Vagina (tissue), 2 donors: ENCODE measurements at regions not wholly inside any gene's neighbourhood (a gene's known extent, or its start where the extent isn't known, plus 50 kb on each side); places are given as distances from the start of the nearest gene placed in this dataset.

ENCODE experiments used
- DNase-seq, 2 donors: peaks; one replicate each; pipeline ENCODE4 v3.0.0-alpha.2; 2017; ENCODE audit errors: extremely low spot score in 2 of 2
- H3K27ac ChIP-seq: fragments of 200-600 bp; sonication (generic); one replicate; pipeline ENCODE4 v1.5.1; 2019
- H3K27me3 ChIP-seq: fragments of 200-600 bp; sonication (generic); one replicate; pipeline ENCODE4 v1.5.1; 2019
- H3K36me3 ChIP-seq, 2 donors: fragments of 200-600 bp; sonication (generic); one replicate each; pipeline ENCODE4 v1.5.1; 2017 to 2019
- H3K4me1 ChIP-seq: fragments of 200-600 bp; sonication (generic); one replicate; pipeline ENCODE4 v1.5.1; 2019
- H3K4me3 ChIP-seq, 2 donors: fragments of 200-600 bp; sonication (generic); 1 replicate in 1 of 2; 2 replicates in 1 of 2; pipeline ENCODE4 v1.5.1; 2016 to 2019
- H3K9me3 ChIP-seq: fragments of 200-600 bp; sonication (generic); one replicate; pipeline ENCODE4 v1.5.1; 2019
- POLR2A ChIP-seq, 2 donors: fragments of 450-650 bp; IDR thresholded peaks; one replicate each; pipeline ENCODE4 v1.6.1; 2017; ENCODE audit warnings: antibody characterized with exemption in 2 of 2, mild to moderate bottlenecking in 2 of 2, moderate library complexity in 2 of 2
- POLR2AphosphoS5 ChIP-seq, 2 donors: sonication (generic); formaldehyde crosslinking; IDR thresholded peaks; one replicate each; pipeline ENCODE4 v1.9.0; 2017; ENCODE audit warnings: antibody characterized with exemption in 2 of 2, mild to moderate bottlenecking in 2 of 2, low read depth in 1 of 2; ENCODE audit not compliant: insufficient read depth in 1 of 2
- intact Hi-C: fragments of 100-400 bp; cut with DNase I; formaldehyde crosslinking; loops from one replicate; pipeline ENCODE4 v1.15.1; 2023
- TF ChIP-seq, protein P1 (sequence below), 3 experiments: fragments of 450-650 bp in 2 of 3; fragments of 200-600 bp in 1 of 3; sonication (generic) in 1 of 3; IDR thresholded peaks; one replicate each; pipeline ENCODE4 v1.5.1; 2017 to 2019; ENCODE audit warnings: antibody characterized with exemption in 3 of 3, mild to moderate bottlenecking in 2 of 3, moderate library complexity in 2 of 3

DNA sequence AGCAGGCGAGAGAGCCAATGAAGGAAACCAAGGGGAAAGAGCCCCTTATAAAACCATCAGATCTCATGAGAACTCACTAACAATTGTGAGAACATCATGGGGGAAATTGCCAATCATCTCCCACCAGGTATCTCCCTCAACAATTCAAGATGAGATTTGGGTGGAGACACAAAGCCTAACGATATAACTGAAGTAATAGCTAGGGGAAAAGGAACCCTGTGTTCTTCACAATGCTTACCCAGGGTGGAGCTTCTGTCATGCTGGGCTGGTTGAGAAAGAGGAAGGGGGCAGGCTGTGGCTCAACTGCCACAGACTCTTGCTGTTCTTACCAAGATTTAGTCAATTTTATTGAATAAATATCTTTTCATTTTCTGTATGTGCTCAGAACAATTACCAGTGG lies 392.1 kb upstream of the HS6ST1 start:
- H3K27ac ChIP-seq, result no peak overlapping the region
- H3K27me3 ChIP-seq, result no peaks in the 10 kb centered on the region
- DNase-seq, result no peak
- no peaks in the 10 kb centered on the region for H3K36me3 ChIP-seq
- no peaks in the 10 kb centered on the region for H3K4me1 ChIP-seq
- intact Hi-C loops, result no loop called here
- H3K4me3 ChIP-seq, result no peak overlapping the region
- TF ChIP-seq, protein P1, sequence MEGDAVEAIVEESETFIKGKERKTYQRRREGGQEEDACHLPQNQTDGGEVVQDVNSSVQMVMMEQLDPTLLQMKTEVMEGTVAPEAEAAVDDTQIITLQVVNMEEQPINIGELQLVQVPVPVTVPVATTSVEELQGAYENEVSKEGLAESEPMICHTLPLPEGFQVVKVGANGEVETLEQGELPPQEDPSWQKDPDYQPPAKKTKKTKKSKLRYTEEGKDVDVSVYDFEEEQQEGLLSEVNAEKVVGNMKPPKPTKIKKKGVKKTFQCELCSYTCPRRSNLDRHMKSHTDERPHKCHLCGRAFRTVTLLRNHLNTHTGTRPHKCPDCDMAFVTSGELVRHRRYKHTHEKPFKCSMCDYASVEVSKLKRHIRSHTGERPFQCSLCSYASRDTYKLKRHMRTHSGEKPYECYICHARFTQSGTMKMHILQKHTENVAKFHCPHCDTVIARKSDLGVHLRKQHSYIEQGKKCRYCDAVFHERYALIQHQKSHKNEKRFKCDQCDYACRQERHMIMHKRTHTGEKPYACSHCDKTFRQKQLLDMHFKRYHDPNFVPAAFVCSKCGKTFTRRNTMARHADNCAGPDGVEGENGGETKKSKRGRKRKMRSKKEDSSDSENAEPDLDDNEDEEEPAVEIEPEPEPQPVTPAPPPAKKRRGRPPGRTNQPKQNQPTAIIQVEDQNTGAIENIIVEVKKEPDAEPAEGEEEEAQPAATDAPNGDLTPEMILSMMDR (IDR thresholded peaks at IDR 0.05), result no peak
- TF ChIP-seq POLR2A (IDR thresholded peaks at IDR 0.05) (no peak), POLR2AphosphoS5 (IDR thresholded peaks at IDR 0.05; ENCODE audit: insufficient read depth in 1 of 2, low read depth in 1 of 2) (no peak)
- H3K9me3 ChIP-seq, result peaks cover 6% of the 10 kb centered on the region

DNA sequence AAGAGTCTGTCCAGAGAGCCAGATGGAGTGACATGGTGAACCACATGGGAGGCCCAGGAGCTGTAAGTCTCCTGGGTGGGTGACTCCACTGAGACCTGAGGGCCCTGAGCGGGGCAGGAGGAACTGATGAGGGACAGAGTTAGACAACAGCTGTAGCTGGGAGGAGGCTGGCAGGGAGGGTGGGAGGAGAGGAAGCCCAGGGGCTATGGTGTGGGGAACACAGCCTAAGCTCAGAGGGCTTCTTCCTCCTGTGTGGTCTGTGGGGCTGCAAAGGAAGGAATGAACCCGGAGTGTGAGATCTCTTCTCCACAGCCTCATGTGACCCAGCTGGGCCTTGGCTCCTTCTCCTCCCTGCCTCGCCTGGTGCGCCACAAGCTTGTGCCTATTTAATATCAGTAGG lies 395.6 kb upstream of the HS6ST1 start:
- H3K36me3 ChIP-seq, result no peaks in the 10 kb centered on the region
- intact Hi-C loops, result no loop called here
- TF ChIP-seq POLR2AphosphoS5 (IDR thresholded peaks at IDR 0.05; ENCODE audit: insufficient read depth in 1 of 2, low read depth in 1 of 2), result no peak
- TF ChIP-seq, protein P1 (IDR thresholded peaks at IDR 0.05), result no peak
- no peak for TF ChIP-seq POLR2A (IDR thresholded peaks at IDR 0.05)
- H3K9me3 ChIP-seq, result no peaks in the 10 kb centered on the region
- no peak overlapping the region for H3K4me3 ChIP-seq
- no peaks in the 10 kb centered on the region for H3K4me1 ChIP-seq
- no peaks in the 10 kb centered on the region for H3K27me3 ChIP-seq
- H3K27ac ChIP-seq, result no peak overlapping the region
- DNase-seq, result peak in 1 of 2 donors; percentile 79

DNA sequence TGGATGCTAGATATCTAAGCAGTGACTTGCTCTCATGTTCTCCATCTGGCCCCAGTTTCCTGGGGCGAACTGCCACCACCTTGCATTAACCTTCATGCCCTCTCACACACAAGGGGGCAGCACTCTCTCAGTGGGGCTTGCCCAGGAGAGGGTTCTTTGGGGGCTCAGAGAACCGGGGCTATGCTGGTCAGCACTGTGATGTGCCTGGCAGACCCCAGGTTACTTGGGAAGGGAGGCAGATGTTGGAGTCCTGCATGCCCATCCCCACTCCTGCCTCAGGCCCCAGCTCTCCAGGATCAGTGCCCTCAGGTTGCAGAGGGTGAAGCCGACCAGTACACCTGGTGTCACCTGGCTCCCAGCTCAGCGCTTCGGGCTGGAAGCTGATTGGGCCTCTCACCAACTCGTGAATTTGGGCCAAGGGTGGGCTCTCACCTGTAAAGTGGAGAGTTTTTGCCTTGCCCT lies 396.2 kb upstream of the HS6ST1 start:
- H3K27me3 ChIP-seq, result no peaks in the 10 kb centered on the region
- no peaks in the 10 kb centered on the region for H3K4me1 ChIP-seq
- no peak overlapping the region for H3K4me3 ChIP-seq
- no peak for TF ChIP-seq POLR2A (IDR thresholded peaks at IDR 0.05)
- no peak for TF ChIP-seq POLR2AphosphoS5 (IDR thresholded peaks at IDR 0.05; ENCODE audit: insufficient read depth in 1 of 2, low read depth in 1 of 2)
- TF ChIP-seq, protein P1 (IDR thresholded peaks at IDR 0.05), result no peak
- DNase-seq, result peak in 1 of 2 donors; percentile 60
- H3K9me3 ChIP-seq, result no peaks in the 10 kb centered on the region
- intact Hi-C loops, result no loop called here
- no peaks in the 10 kb centered on the region for H3K36me3 ChIP-seq
- H3K27ac ChIP-seq, result no peak overlapping the region

DNA sequence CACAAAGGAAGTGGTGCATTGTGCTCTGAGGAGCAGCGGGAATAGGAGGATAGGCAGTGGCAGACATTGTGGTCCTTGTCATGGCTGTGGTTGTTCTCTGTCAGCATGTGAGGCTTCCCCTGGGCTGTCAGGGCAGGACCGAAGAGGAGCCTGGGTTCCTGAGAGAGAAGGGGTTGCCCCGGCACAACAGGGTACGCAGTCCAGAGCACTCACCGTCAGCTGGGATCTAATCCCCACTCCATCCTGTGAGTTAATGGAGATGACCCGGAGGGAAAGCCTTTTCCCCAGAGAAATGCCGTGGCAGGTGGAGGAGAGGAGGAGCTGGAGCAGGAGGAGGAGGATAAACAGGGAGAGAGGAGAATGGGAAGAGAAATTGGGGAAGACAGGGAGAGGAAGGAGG lies 396.7 kb upstream of the HS6ST1 start:
- Histone ChIP-seq H3K27ac (no peak overlapping the region), H3K4me1 (no peaks in the 10 kb centered on the region), H3K4me3 (no peak overlapping the region), H3K36me3 (no peaks in the 10 kb centered on the region), H3K27me3 (no peaks in the 10 kb centered on the region), H3K9me3 (no peaks in the 10 kb centered on the region)
- TF ChIP-seq POLR2A (IDR thresholded peaks at IDR 0.05) (no peak), POLR2AphosphoS5 (IDR thresholded peaks at IDR 0.05; ENCODE audit: insufficient read depth in 1 of 2, low read depth in 1 of 2) (no peak)
- TF ChIP-seq, protein P1 (IDR thresholded peaks at IDR 0.05), result no peak
- intact Hi-C loops, result no loop called here
- DNase-seq, result peak in 1 of 2 donors; percentile 42

DNA sequence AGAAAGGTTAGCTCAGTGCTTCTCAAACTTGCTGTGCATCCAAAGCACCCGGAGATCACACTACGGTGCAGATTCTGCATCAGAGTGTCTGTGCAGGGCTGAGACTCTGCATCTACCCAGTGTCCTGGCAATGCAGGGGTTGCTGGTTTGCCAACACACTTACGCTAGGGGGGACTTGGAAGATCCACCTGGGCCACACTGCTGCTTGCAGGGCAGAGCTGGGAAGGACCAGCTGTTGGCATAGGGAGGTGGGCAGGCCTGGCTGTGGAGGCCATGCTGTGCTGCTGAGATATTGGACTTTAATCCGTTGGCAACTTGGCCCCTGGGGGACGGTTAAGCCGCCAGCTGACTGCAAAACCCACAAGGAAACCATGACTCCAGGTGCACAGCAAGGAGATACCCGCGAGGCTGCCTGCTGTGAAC lies 397.6 kb upstream of the HS6ST1 start:
- TF ChIP-seq POLR2A (IDR thresholded peaks at IDR 0.05) (no peak), POLR2AphosphoS5 (IDR thresholded peaks at IDR 0.05; ENCODE audit: insufficient read depth in 1 of 2, low read depth in 1 of 2) (no peak)
- TF ChIP-seq, protein P1 (IDR thresholded peaks at IDR 0.05), result no peak
- no peaks in the 10 kb centered on the region for H3K9me3 ChIP-seq
- H3K36me3 ChIP-seq, result no peaks in the 10 kb centered on the region
- H3K27me3 ChIP-seq, result no peaks in the 10 kb centered on the region
- intact Hi-C loops, result no loop called here
- H3K4me3 ChIP-seq, result no peak overlapping the region
- no peak overlapping the region for H3K27ac ChIP-seq
- peak in 1 of 2 donors; percentile 44 for DNase-seq
- H3K4me1 ChIP-seq, result no peaks in the 10 kb centered on the region
